ENCODE measurements at regions not wholly inside any gene's neighbourhood (a gene's known extent, or its start where the extent isn't known, plus 50 kb on each side); places are given as distances from the start of the nearest gene placed in this dataset.
A peak's percentile ranks its signal among the peaks of the same experiment; 100 is the strongest.
"Not testable (repeated sequence)": the region's sequence is repeated elsewhere in the genome, so short reads cannot be mapped to it uniquely, and the experiment has no call there.

GRCh38 chr12:23098110-23098509, 473.1 kb downstream of the ETNK1 start:
- Mint-ChIP-seq H3K36me3 (no peaks in the 10 kb centered on the region), H3K4me1 (no peaks in the 10 kb centered on the region), H3K27ac (no peak overlapping the region), H3K4me3 (no peak overlapping the region), H3K27me3 (no peaks in the 10 kb centered on the region), H3K9me3 (no peaks in the 10 kb centered on the region)
- no peak for ATAC-seq

GRCh38 chr12:23098517-23098916, 473.5 kb downstream of the ETNK1 start:
- Mint-ChIP-seq H3K9me3 (no peaks in the 10 kb centered on the region), H3K4me1 (no peaks in the 10 kb centered on the region), H3K4me3 (no peak overlapping the region), H3K27ac (no peak overlapping the region), H3K27me3 (no peaks in the 10 kb centered on the region), H3K36me3 (no peaks in the 10 kb centered on the region)
- no peak for ATAC-seq

GRCh38 chr12:23099104-23099503, 474.1 kb downstream of the ETNK1 start:
- Mint-ChIP-seq H3K27ac (no peak overlapping the region), H3K4me1 (no peaks in the 10 kb centered on the region), H3K27me3 (no peaks in the 10 kb centered on the region), H3K4me3 (no peak overlapping the region), H3K36me3 (no peaks in the 10 kb centered on the region), H3K9me3 (no peaks in the 10 kb centered on the region)
- peak; percentile 43 for ATAC-seq

- no peak overlapping the region for H3K27ac Mint-ChIP-seq
- no peak for ATAC-seq
- H3K4me3 Mint-ChIP-seq: no peak overlapping the region
- no peaks in the 10 kb centered on the region for H3K9me3 Mint-ChIP-seq
- no peaks in the 10 kb centered on the region for H3K27me3 Mint-ChIP-seq
- no peaks in the 10 kb centered on the region for H3K36me3 Mint-ChIP-seq
- H3K4me1 Mint-ChIP-seq: no peaks in the 10 kb centered on the region
These were observed 474.6 kb downstream of the ETNK1 start for GRCh38 chr12:23099604-23100003.

GRCh38 chr12:23108957-23109356, 484.0 kb downstream of the ETNK1 start:
- no peaks in the 10 kb centered on the region for H3K9me3 Mint-ChIP-seq
- H3K36me3 Mint-ChIP-seq: no peaks in the 10 kb centered on the region
- no peak overlapping the region for H3K27ac Mint-ChIP-seq
- ATAC-seq: no peak
- H3K4me3 Mint-ChIP-seq: no peak overlapping the region
- no peaks in the 10 kb centered on the region for H3K27me3 Mint-ChIP-seq
- no peaks in the 10 kb centered on the region for H3K4me1 Mint-ChIP-seq

GRCh38 chr12:23113781-23114180, 488.8 kb downstream of the ETNK1 start:
- no peak overlapping the region for H3K27ac Mint-ChIP-seq
- no peaks in the 10 kb centered on the region for H3K9me3 Mint-ChIP-seq
- no peak for ATAC-seq
- H3K36me3 Mint-ChIP-seq: no peaks in the 10 kb centered on the region
- H3K27me3 Mint-ChIP-seq: no peaks in the 10 kb centered on the region
- no peak overlapping the region for H3K4me3 Mint-ChIP-seq
- no peaks in the 10 kb centered on the region for H3K4me1 Mint-ChIP-seq

GRCh38 chr12:23115984-23116383, 491.0 kb downstream of the ETNK1 start:
- peaks cover 5% of the 10 kb centered on the region for H3K4me1 Mint-ChIP-seq
- H3K36me3 Mint-ChIP-seq: no peaks in the 10 kb centered on the region
- H3K9me3 Mint-ChIP-seq: no peaks in the 10 kb centered on the region
- H3K27ac Mint-ChIP-seq: no peak overlapping the region
- ATAC-seq: no peak
- H3K27me3 Mint-ChIP-seq: no peaks in the 10 kb centered on the region
- H3K4me3 Mint-ChIP-seq: no peak overlapping the region

- ATAC-seq: peak; percentile 26
- H3K9me3 Mint-ChIP-seq: no peaks in the 10 kb centered on the region
- H3K36me3 Mint-ChIP-seq: no peaks in the 10 kb centered on the region
- H3K27me3 Mint-ChIP-seq: no peaks in the 10 kb centered on the region
- no peak overlapping the region for H3K4me3 Mint-ChIP-seq
- H3K27ac Mint-ChIP-seq: no peak overlapping the region
- no peaks in the 10 kb centered on the region for H3K4me1 Mint-ChIP-seq
These were observed 501.8 kb downstream of the ETNK1 start for GRCh38 chr12:23126794-23127193.

- H3K27ac Mint-ChIP-seq: no peak overlapping the region
- no peaks in the 10 kb centered on the region for H3K4me1 Mint-ChIP-seq
- H3K27me3 Mint-ChIP-seq: no peaks in the 10 kb centered on the region
- H3K9me3 Mint-ChIP-seq: no peaks in the 10 kb centered on the region
- no peak overlapping the region for H3K4me3 Mint-ChIP-seq
- no peaks in the 10 kb centered on the region for H3K36me3 Mint-ChIP-seq
- ATAC-seq: no peak
These were observed 502.7 kb downstream of the ETNK1 start for GRCh38 chr12:23127701-23128100.

GRCh38 chr12:23128462-23128861, 503.5 kb downstream of the ETNK1 start:
- Mint-ChIP-seq H3K27me3 (no peaks in the 10 kb centered on the region), H3K27ac (no peak overlapping the region), H3K4me3 (no peak overlapping the region), H3K36me3 (no peaks in the 10 kb centered on the region), H3K4me1 (no peaks in the 10 kb centered on the region), H3K9me3 (no peaks in the 10 kb centered on the region)
- no peak for ATAC-seq

- H3K4me3 Mint-ChIP-seq: no peak overlapping the region
These were observed 507.4 kb downstream of the ETNK1 start for GRCh38 chr12:23132357-23132756.

GRCh38 chr12:23133471-23133870, 508.5 kb downstream of the ETNK1 start:
- ATAC-seq: peak; percentile 20
- Mint-ChIP-seq H3K36me3 (no peaks in the 10 kb centered on the region), H3K27me3 (no peaks in the 10 kb centered on the region), H3K4me3 (no peak overlapping the region), H3K27ac (no peak overlapping the region), H3K4me1 (no peaks in the 10 kb centered on the region), H3K9me3 (peaks cover 2% of the 10 kb centered on the region)

More at GRCh38 chr12:23132357-23132756, 507.4 kb downstream of the ETNK1 start:
- no peak for ATAC-seq
- no peaks in the 10 kb centered on the region for H3K4me1 Mint-ChIP-seq
- H3K36me3 Mint-ChIP-seq: no peaks in the 10 kb centered on the region
- H3K27me3 Mint-ChIP-seq: no peaks in the 10 kb centered on the region
- H3K27ac Mint-ChIP-seq: no peak overlapping the region
- peaks cover 2% of the 10 kb centered on the region for H3K9me3 Mint-ChIP-seq

GRCh38 chr12:23139026-23139425, 514.1 kb downstream of the ETNK1 start:
- no peaks in the 10 kb centered on the region for H3K36me3 Mint-ChIP-seq
- H3K4me1 Mint-ChIP-seq: no peaks in the 10 kb centered on the region
- no peak overlapping the region for H3K27ac Mint-ChIP-seq
- H3K4me3 Mint-ChIP-seq: no peak overlapping the region
- H3K27me3 Mint-ChIP-seq: peaks cover 9% of the 10 kb centered on the region
- peaks cover 5% of the 10 kb centered on the region for H3K9me3 Mint-ChIP-seq
- no peak for ATAC-seq

GRCh38 chr12:23140710-23141109, 515.7 kb downstream of the ETNK1 start:
- no peak overlapping the region for H3K27ac Mint-ChIP-seq
- H3K27me3 Mint-ChIP-seq: peaks cover 18% of the 10 kb centered on the region
- no peak for ATAC-seq
- H3K4me1 Mint-ChIP-seq: no peaks in the 10 kb centered on the region
- H3K9me3 Mint-ChIP-seq: peaks cover 8% of the 10 kb centered on the region
- no peak overlapping the region for H3K4me3 Mint-ChIP-seq
- no peaks in the 10 kb centered on the region for H3K36me3 Mint-ChIP-seq

GRCh38 chr12:23141335-23141734, 516.4 kb downstream of the ETNK1 start:
- H3K27ac Mint-ChIP-seq: no peak overlapping the region
- H3K36me3 Mint-ChIP-seq: no peaks in the 10 kb centered on the region
- no peaks in the 10 kb centered on the region for H3K4me1 Mint-ChIP-seq
- H3K4me3 Mint-ChIP-seq: no peak overlapping the region
- H3K27me3 Mint-ChIP-seq: peaks cover 21% of the 10 kb centered on the region
- H3K9me3 Mint-ChIP-seq: peaks cover 8% of the 10 kb centered on the region
- no peak for ATAC-seq

GRCh38 chr12:23146070-23146469, 521.1 kb downstream of the ETNK1 start:
- not testable (repeated sequence) for H3K9me3 Mint-ChIP-seq, H3K36me3 Mint-ChIP-seq, H3K27ac Mint-ChIP-seq, H3K4me3 Mint-ChIP-seq, ATAC-seq, H3K4me1 Mint-ChIP-seq
- H3K27me3 Mint-ChIP-seq: peaks cover 12% of the 10 kb centered on the region

GRCh38 chr12:23168459-23168858, 543.5 kb downstream of the ETNK1 start:
- Mint-ChIP-seq H3K27ac (no peak overlapping the region), H3K27me3 (peaks cover 35% of the 10 kb centered on the region), H3K4me3 (no peak overlapping the region), H3K4me1 (no peaks in the 10 kb centered on the region), H3K9me3 (peaks cover 5% of the 10 kb centered on the region), H3K36me3 (no peaks in the 10 kb centered on the region)
- no peak for ATAC-seq

Measured in stimulated activated memory B cell treated with anti-CD40 and anti-IgM and Interleukin-4, amounts not matched to agents 10 μg/mL and 1 μg/mL and 100 μg/mL, for 72 hours (primary cell).